Esophagus (tissue), 2 donors: ENCODE measurements at regions not wholly inside any gene's neighbourhood (a gene's known extent, or its start where the extent isn't known, plus 50 kb on each side); places are given as distances from the start of the nearest gene placed in this dataset.

ENCODE experiments used
- H3K27ac ChIP-seq, 2 donors: one replicate each; pipeline ENCODE4 v1.5.1; 2013; ENCODE audit warnings: low read depth in 2 of 2, mild to moderate bottlenecking in 2 of 2, inconsistent platforms in 1 of 2, low read length in 1 of 2, moderate library complexity in 1 of 2
- H3K27me3 ChIP-seq, 2 donors: one replicate each; pipeline ENCODE4 v1.6.1; 2013; ENCODE audit warnings: low read length in 2 of 2, control low read depth in 1 of 2, mild to moderate bottlenecking in 1 of 2; ENCODE audit not compliant: insufficient read depth in 2 of 2, control insufficient read depth in 1 of 2
- H3K36me3 ChIP-seq, 2 donors: one replicate each; pipeline ENCODE4 v1.6.1; 2013; ENCODE audit warnings: low read length in 1 of 2; ENCODE audit not compliant: control insufficient read depth in 2 of 2, insufficient read depth in 2 of 2
- H3K4me1 ChIP-seq, 2 donors: one replicate each; pipeline ENCODE4 v1.6.1; 2013; ENCODE audit warnings: low read length in 1 of 2; ENCODE audit not compliant: control insufficient read depth in 2 of 2, insufficient read depth in 2 of 2
- H3K4me3 ChIP-seq, 2 donors: one replicate each; pipeline ENCODE4 v1.5.1; 2013; ENCODE audit warnings: low read length in 2 of 2, mild to moderate bottlenecking in 2 of 2, low read depth in 1 of 2, moderate library complexity in 1 of 2
- H3K9me3 ChIP-seq, 2 donors: one replicate each; pipeline ENCODE4 v1.6.1; 2013; ENCODE audit warnings: mild to moderate bottlenecking in 2 of 2, low read depth in 1 of 2, low read length in 1 of 2, moderate library complexity in 1 of 2; ENCODE audit not compliant: control insufficient read depth in 2 of 2, insufficient read depth in 1 of 2
- WGBS, 2 donors: extraction: QIAGEN DNeasy Blood & Tissue Kit; methylation state at CpG; one replicate each; pipeline ENCODE4 v1.1.7; 2013; 5-methylcytosine and 5-hydroxymethylcytosine counted together
- donor health status: healthy with polysubstance abuse.
- donor health status: Bipolar disorder and iron deficiency.

DNA sequence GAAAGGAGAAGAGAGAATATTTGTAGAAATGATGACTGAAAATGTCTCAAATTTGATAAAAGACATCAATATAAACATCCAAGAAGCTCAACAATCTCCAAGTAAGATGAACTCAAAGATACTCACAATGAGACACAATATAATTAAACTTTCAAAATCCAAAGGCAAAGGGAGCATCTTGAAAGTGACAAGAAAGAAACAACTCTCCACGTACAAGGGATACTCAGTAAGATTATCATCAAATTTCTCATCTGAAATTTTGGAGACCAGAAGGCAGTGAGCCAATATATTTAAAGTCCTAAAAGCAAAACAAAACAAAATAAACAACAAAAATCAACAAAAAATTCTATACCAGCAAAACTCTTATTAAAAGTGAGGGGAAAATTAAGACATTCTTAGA, 428.7 kb downstream of the NFIB start:
- Histone ChIP-seq H3K4me3 (no peak overlapping the region), H3K9me3 (no peaks in the 10 kb centered on the region), H3K4me1 (no peaks in the 10 kb centered on the region), H3K36me3 (no peaks in the 10 kb centered on the region), H3K27me3 (no peaks in the 10 kb centered on the region), H3K27ac (no peak overlapping the region)
- WGBS, 2 donors: 86 to 89% methylated on average over 1 of the region's 1 CpG

DNA sequence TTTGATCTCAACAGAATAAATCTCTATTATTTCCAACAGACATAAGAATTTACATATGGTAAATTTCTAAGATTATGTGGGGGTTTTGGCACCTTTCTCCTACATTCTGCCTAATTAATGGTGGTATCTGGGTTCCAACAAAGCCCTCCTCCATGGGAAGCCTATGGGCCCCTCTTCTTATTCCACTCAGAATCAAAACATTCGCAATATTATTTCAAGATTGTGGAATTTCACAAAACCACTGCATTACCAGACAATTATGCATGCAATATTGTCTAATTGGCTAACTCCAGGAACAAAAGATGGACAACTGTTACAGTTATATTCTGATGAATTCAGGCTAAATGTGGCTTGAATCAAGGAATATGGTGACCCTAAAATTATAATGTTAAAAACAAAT, 434.0 kb downstream of the NFIB start:
- Histone ChIP-seq H3K27ac (no peak overlapping the region), H3K4me1 (no peaks in the 10 kb centered on the region), H3K36me3 (no peaks in the 10 kb centered on the region), H3K4me3 (no peak overlapping the region), H3K27me3 (no peaks in the 10 kb centered on the region), H3K9me3 (peaks cover 0 to 3% of the 10 kb centered on the region in 2 donors)
- 97 to 98% methylated on average over 1 of the region's 1 CpG for WGBS, 2 donors

DNA sequence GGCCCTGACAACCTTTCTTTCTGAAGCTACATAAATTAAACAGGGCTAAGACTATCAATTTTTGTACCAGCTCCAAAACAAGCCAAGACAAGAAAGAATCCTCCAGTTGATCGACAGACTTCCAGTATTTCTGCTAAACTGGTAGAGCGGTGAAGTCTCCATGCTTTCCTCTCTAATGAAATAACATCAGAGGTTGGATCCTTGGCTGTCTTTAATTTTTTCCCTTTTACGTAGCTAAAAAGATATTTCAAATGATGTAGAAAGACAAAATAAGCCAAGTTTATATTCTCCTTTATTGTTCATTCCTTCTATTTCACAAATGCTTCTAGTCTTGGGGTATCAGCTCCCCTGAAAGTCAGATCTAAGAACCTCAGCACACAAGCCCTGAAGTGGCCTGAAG, 434.9 kb downstream of the NFIB start:
- no peak overlapping the region for H3K27ac ChIP-seq
- no peaks in the 10 kb centered on the region for H3K36me3 ChIP-seq
- H3K4me1 ChIP-seq: no peaks in the 10 kb centered on the region
- peaks cover 0 to 4% of the 10 kb centered on the region in 2 donors for H3K9me3 ChIP-seq
- no peak overlapping the region for H3K4me3 ChIP-seq
- H3K27me3 ChIP-seq: no peaks in the 10 kb centered on the region
- 75 to 76% methylated on average over 3 of the region's 3 CpGs for WGBS, 2 donors

DNA sequence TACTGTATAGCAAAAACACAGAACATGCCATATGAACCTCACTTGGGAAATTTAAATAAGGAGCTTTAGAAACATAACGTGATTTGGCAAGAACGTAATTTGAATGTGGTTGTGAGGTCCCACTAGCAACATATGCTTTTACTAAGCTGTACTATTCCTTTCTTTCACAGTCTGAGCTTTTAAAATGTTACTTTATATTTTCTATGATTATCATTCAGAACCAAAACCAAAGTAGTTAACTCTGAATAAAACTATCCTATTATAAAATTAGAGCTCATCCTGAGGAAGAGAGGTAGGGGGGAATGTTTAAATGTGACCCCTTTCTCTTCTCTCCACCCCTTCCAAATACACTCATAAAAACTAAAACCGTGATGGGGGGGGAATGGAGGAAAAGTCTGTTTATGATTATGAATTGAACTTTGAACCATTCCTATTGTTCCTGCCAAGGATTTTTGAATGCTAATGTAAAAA, 435.7 kb downstream of the NFIB start:
- H3K4me3 ChIP-seq: no peak overlapping the region
- peaks cover 0 to 4% of the 10 kb centered on the region in 2 donors for H3K9me3 ChIP-seq
- no peak overlapping the region for H3K27ac ChIP-seq
- H3K36me3 ChIP-seq: no peaks in the 10 kb centered on the region
- H3K27me3 ChIP-seq: no peaks in the 10 kb centered on the region
- H3K4me1 ChIP-seq: no peaks in the 10 kb centered on the region
- 75 to 78% methylated on average over 3 of the region's 3 CpGs for WGBS, 2 donors

DNA sequence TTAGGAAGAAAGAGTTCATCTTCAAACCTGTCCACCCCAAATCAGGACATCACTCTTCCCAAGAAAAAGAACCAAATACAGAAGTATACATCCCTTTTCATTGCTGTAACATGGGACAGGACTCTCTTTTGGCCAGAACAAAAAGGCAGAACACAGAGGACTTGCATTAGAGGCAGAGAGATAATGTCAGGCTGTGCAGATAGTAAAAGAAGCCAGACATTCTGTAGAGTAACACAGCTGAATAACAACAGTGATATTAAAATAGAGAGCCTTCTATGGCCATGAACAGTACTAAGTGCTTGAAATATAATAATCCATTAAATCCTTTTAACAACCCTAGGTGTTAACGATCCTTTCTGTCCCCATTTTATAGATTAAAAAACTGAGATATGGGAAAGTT, 437.2 kb downstream of the NFIB start:
- H3K27me3 ChIP-seq: no peaks in the 10 kb centered on the region
- no peaks in the 10 kb centered on the region for H3K36me3 ChIP-seq
- WGBS, 2 donors: 88 to 93% methylated on average over 1 of the region's 1 CpG
- H3K27ac ChIP-seq: no peak overlapping the region
- H3K9me3 ChIP-seq: peaks cover 0 to 4% of the 10 kb centered on the region in 2 donors
- H3K4me3 ChIP-seq: no peak overlapping the region
- H3K4me1 ChIP-seq: no peaks in the 10 kb centered on the region

DNA sequence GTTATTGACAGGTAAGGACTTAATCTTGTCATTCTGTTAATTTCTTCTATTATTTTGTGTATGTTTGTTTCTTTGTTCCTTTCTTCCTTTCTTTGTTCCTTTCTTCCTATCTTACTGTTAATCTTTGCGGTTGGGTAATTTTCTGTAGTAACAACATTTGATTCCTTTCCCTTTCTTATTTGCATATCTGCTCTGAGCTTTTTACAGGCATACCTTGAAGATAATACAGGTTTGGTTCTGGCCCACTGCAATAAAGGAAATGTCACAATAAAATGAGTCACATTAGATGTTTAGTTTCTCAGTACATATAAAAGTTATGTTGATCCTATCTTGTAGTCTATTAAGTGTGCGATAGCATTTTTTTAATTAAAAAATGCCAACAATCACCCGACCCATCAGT, 440.7 kb downstream of the NFIB start:
- H3K4me1 ChIP-seq: no peaks in the 10 kb centered on the region
- H3K4me3 ChIP-seq: no peak overlapping the region
- H3K9me3 ChIP-seq: peaks cover 0 to 4% of the 10 kb centered on the region in 2 donors
- no peak overlapping the region for H3K27ac ChIP-seq
- 93 to 97% methylated on average over 3 of the region's 3 CpGs for WGBS, 2 donors
- H3K36me3 ChIP-seq: no peaks in the 10 kb centered on the region
- no peaks in the 10 kb centered on the region for H3K27me3 ChIP-seq

DNA sequence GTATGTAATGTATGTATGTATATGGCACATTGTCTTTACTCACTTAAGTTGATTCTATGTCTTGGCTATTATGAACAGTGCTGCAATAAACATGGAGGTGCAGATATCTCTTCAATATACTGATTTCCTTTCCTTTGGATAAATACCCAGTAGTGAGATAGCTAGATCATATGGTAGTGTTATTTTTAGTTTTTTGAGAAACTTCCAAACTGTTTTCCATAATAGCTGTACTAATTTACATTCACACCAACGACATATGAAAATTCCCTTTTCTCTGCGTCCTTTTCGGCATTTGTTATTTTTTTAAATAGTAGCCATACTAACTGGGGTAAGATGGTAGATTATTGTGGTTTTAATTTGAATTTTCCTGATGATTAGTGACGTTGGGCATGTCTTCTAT, 445.6 kb downstream of the NFIB start:
- Histone ChIP-seq H3K9me3 (no peaks in the 10 kb centered on the region), H3K27me3 (no peaks in the 10 kb centered on the region), H3K27ac (no peak overlapping the region), H3K4me1 (no peaks in the 10 kb centered on the region), H3K4me3 (no peak overlapping the region), H3K36me3 (no peaks in the 10 kb centered on the region)
- 84 to 87% methylated on average over 4 of the region's 4 CpGs for WGBS, 2 donors

DNA sequence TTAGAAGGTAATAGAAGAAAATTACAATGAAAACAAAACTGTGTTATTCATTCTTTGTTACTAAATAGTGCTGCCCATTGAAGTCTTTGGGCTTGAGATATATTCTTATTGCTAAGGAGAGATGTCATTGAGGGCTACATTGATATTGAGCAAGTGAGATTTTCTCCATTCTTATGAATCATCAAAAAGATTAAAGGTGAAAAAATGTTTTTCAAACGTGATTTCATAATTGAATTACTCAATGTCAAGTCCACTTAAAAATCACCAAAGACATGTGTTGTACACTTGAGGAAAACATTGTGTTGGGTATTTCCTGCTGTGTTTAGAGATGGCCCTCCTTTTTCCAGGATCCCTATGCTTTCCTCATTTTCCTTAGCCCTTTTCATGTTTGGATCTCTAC, 448.1 kb downstream of the NFIB start:
- H3K4me1 ChIP-seq: no peaks in the 10 kb centered on the region

DNA sequence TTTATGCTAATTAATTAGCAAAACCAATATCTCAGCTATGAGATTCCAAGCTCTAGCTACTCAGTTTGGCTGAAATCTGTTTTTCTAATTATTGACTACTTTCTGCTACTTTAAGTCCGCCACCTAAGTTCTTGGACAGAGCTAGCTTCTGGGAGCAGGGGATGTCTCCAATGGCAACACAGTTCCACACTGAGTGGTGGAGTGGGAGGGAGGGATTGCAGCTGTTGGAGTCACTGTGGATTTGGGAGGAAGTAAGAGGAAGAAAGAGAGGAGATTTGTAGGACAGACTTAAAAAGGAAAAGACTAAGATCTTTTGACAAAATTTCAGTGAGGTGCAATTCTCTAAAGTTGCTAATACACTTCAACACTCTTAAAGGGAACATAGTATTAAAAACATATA, 450.8 kb downstream of the NFIB start:
- 65 to 66% methylated on average over 1 of the region's 1 CpG for WGBS, 2 donors
- Histone ChIP-seq H3K4me1 (no peaks in the 10 kb centered on the region), H3K4me3 (no peak overlapping the region), H3K27me3 (no peaks in the 10 kb centered on the region), H3K9me3 (no peaks in the 10 kb centered on the region), H3K27ac (no peak overlapping the region), H3K36me3 (no peaks in the 10 kb centered on the region)

More for the DNA sequence above, 448.1 kb downstream of the NFIB start:
- Histone ChIP-seq H3K27ac (no peak overlapping the region), H3K27me3 (no peaks in the 10 kb centered on the region), H3K9me3 (no peaks in the 10 kb centered on the region), H3K4me3 (no peak overlapping the region), H3K36me3 (no peaks in the 10 kb centered on the region)
- 34 to 38% methylated on average over 1 of the region's 1 CpG for WGBS, 2 donors

DNA sequence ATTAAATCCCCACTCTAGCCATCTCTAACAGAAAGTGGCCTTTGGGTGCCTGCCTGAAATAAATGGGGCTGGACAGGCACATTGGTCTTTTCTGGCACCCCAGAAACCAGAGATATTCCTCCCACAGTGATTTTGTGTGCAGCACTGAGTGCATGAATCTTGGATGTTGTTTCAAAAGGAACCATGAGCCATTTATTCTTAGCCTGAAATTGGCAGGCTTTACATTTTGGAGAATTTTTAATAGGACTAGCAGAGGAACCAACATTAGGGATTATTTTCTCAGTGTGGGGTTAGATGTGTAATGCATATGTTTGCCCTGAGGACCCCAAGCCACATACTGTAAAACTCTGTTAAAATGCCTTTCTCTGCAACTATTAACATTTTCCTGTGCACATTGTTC, 451.3 kb downstream of the NFIB start:
- H3K27ac ChIP-seq: no peak overlapping the region
- H3K4me3 ChIP-seq: no peak overlapping the region
- H3K4me1 ChIP-seq: no peaks in the 10 kb centered on the region
- no peaks in the 10 kb centered on the region for H3K27me3 ChIP-seq
- no peaks in the 10 kb centered on the region for H3K9me3 ChIP-seq
- H3K36me3 ChIP-seq: no peaks in the 10 kb centered on the region
